ENCODE measurements at regions not wholly inside any gene's neighbourhood (a gene's known extent, or its start where the extent isn't known, plus 50 kb on each side); places are given as distances from the start of the nearest gene placed in this dataset.

- Histone ChIP-seq H3K9ac (ENCODE audit: extremely low read depth, low read length, poor library complexity, severe bottlenecking) (no peak overlapping the region), H3K4me1 (ENCODE audit: control insufficient read depth, insufficient read depth, low read length) (no peaks in the 10 kb centered on the region), H3K9me3 (ENCODE audit: control insufficient read depth, low read length) (no peaks in the 10 kb centered on the region), H3K27me3 (ENCODE audit: control insufficient read depth, insufficient read depth, low read length, poor library complexity, severe bottlenecking) (no peaks in the 10 kb centered on the region), H3K4me3 (ENCODE audit: low read length) (no peak overlapping the region), H3K27ac (ENCODE audit: low read depth, low read length) (no peak overlapping the region), H3K36me3 (ENCODE audit: control insufficient read depth, insufficient read depth, low read length) (no peaks in the 10 kb centered on the region)
- peaks cover 7% of the 10 kb centered on the region for H3K4me1 Mint-ChIP-seq
- H3K4me3 Mint-ChIP-seq, result no peak overlapping the region
- peak; percentile 63 for DNase-seq
- H3K27me3 Mint-ChIP-seq (ENCODE audit: insufficient read depth), result no peaks in the 10 kb centered on the region
- no peaks in the 10 kb centered on the region for H3K36me3 Mint-ChIP-seq (ENCODE audit: low read depth)
- no peaks in the 10 kb centered on the region for H3K9me3 Mint-ChIP-seq
- WGBS, 2 experiments (ENCODE audit: insufficient coverage in 1 of 2, insufficient read length in 1 of 2), result 90 to 96% methylated on average over 1 of the region's 1 CpG
- TF ChIP-seq CTCF (conservative IDR thresholded peaks at IDR 0.05), result no peak
- H3K27ac Mint-ChIP-seq, result no peak overlapping the region
Measured at GRCh38 chr2:17146358-17146757, 371.9 kb downstream of the RAD51AP2 start.

- Mint-ChIP-seq H3K4me1 (no peaks in the 10 kb centered on the region), H3K9me3 (no peaks in the 10 kb centered on the region), H3K36me3 (ENCODE audit: low read depth) (no peaks in the 10 kb centered on the region), H3K4me3 (no peak overlapping the region), H3K27ac (no peak overlapping the region), H3K27me3 (ENCODE audit: insufficient read depth) (no peaks in the 10 kb centered on the region)
- TF ChIP-seq CTCF (conservative IDR thresholded peaks at IDR 0.05), result no peak
- Histone ChIP-seq H3K9me3 (ENCODE audit: control insufficient read depth, low read length) (no peaks in the 10 kb centered on the region), H3K36me3 (ENCODE audit: control insufficient read depth, insufficient read depth, low read length) (no peaks in the 10 kb centered on the region), H3K27ac (ENCODE audit: low read depth, low read length) (no peak overlapping the region), H3K4me1 (ENCODE audit: control insufficient read depth, insufficient read depth, low read length) (no peaks in the 10 kb centered on the region), H3K9ac (ENCODE audit: extremely low read depth, low read length, poor library complexity, severe bottlenecking) (no peak overlapping the region), H3K27me3 (ENCODE audit: control insufficient read depth, insufficient read depth, low read length, poor library complexity, severe bottlenecking) (no peaks in the 10 kb centered on the region), H3K4me3 (ENCODE audit: low read length) (no peak overlapping the region)
- DNase-seq, result no peak
- 92 to 95% methylated on average over 2 of the region's 2 CpGs for WGBS, 2 experiments (ENCODE audit: insufficient coverage in 1 of 2, insufficient read length in 1 of 2)
Measured at GRCh38 chr2:17136877-17137276, 381.4 kb downstream of the RAD51AP2 start.

GRCh38 chr2:17136231-17136630, 382.0 kb downstream of the RAD51AP2 start:
- Mint-ChIP-seq H3K4me1 (no peaks in the 10 kb centered on the region), H3K4me3 (no peak overlapping the region), H3K36me3 (ENCODE audit: low read depth) (no peaks in the 10 kb centered on the region), H3K9me3 (no peaks in the 10 kb centered on the region), H3K27ac (no peak overlapping the region), H3K27me3 (ENCODE audit: insufficient read depth) (no peaks in the 10 kb centered on the region)
- Histone ChIP-seq H3K9ac (ENCODE audit: extremely low read depth, low read length, poor library complexity, severe bottlenecking) (no peak overlapping the region), H3K27me3 (ENCODE audit: control insufficient read depth, insufficient read depth, low read length, poor library complexity, severe bottlenecking) (no peaks in the 10 kb centered on the region), H3K27ac (ENCODE audit: low read depth, low read length) (no peak overlapping the region), H3K4me3 (ENCODE audit: low read length) (no peak overlapping the region), H3K9me3 (ENCODE audit: control insufficient read depth, low read length) (no peaks in the 10 kb centered on the region), H3K4me1 (ENCODE audit: control insufficient read depth, insufficient read depth, low read length) (no peaks in the 10 kb centered on the region), H3K36me3 (ENCODE audit: control insufficient read depth, insufficient read depth, low read length) (no peaks in the 10 kb centered on the region)
- DNase-seq, result no peak
- WGBS, 2 experiments (ENCODE audit: insufficient coverage in 1 of 2, insufficient read length in 1 of 2), result 61% methylated on average over 3 of the region's 3 CpGs; no CpG with 5 or more reads in 1 of the 2 experiments
- no peak for TF ChIP-seq CTCF (conservative IDR thresholded peaks at IDR 0.05)

Data from endodermal cell (in vitro differentiated cells).